ENCODE measurements at regions not wholly inside any gene's neighbourhood (a gene's known extent, or its start where the extent isn't known, plus 50 kb on each side); places are given as distances from the start of the nearest gene placed in this dataset.
"Not testable (repeated sequence)": the region's sequence is repeated elsewhere in the genome, so short reads cannot be mapped to it uniquely, and the experiment has no call there.

GRCh38 chr6:19713984-19714383, 123.2 kb upstream of the ID4 start:
- Histone ChIP-seq H3K4me3 (ENCODE audit: low read length) (no peak overlapping the region), H3K4me1 (ENCODE audit: insufficient read depth, low read length) (peaks cover 34% of the 10 kb centered on the region), H3K27ac (ENCODE audit: low read depth, low read length) (peak overlapping the region; percentile 80; the same call in 1 of the 2 replicates), H3K36me3 (ENCODE audit: insufficient read depth, low read length) (no peaks in the 10 kb centered on the region), H3K27me3 (ENCODE audit: insufficient read depth, low read length) (no peaks in the 10 kb centered on the region), H3K9me3 (ENCODE audit: insufficient read depth, low read depth, low read length) (no peaks in the 10 kb centered on the region), H3K9ac (ENCODE audit: low read depth, low read length) (no peak overlapping the region)
- WGBS, result 60% methylated on average over 2 of the region's 3 CpGs

DNA sequence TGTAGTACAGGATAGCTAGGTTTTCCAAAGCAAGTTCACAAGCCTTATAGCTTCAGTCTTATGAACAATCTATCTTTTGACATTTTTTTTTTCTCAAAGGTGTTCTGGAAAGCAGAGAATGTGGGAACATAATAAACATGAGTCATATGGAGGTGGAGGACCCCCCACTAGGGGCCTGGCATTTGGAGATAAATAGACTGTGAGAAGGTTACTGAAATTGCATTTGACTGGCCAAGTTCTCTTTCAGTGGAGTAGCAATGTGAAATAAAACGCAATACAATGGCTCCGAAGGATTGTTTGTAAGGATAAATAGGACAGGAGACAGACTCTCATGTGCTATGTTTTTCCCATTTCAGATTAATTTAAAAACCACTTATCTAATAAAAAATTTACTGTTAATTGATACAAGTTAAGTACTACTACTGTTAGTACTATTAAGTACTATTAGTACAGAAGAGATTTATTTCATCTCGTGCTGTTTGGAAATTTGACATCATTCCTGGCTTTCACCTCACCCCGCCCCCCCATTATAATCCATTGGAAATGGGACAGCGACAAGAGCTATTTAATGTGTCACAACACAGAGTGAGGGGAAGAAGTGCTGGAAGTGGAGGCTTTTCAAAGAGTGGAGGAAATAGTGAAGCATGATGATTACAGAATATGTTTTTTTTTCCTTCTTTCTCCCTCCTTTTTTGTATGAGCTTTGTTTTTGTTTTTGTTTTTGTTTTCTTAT, 122.6 kb upstream of the ID4 start:
- Histone ChIP-seq H3K27ac (ENCODE audit: low read depth, low read length) (peak overlapping the region; percentile 80; the same call in 1 of the 2 replicates), H3K9me3 (ENCODE audit: insufficient read depth, low read depth, low read length) (no peaks in the 10 kb centered on the region), H3K27me3 (ENCODE audit: insufficient read depth, low read length) (no peaks in the 10 kb centered on the region), H3K9ac (ENCODE audit: low read depth, low read length) (no peak overlapping the region), H3K36me3 (ENCODE audit: insufficient read depth, low read length) (no peaks in the 10 kb centered on the region), H3K4me3 (ENCODE audit: low read length) (no peak overlapping the region), H3K4me1 (ENCODE audit: insufficient read depth, low read length) (peaks cover 40% of the 10 kb centered on the region)
- 20% methylated on average over 3 of the region's 5 CpGs for WGBS

GRCh38 chr6:19715167-19715551, 122.0 kb upstream of the ID4 start:
- Histone ChIP-seq H3K9ac (ENCODE audit: low read depth, low read length) (no peak overlapping the region), H3K27me3 (ENCODE audit: insufficient read depth, low read length) (no peaks in the 10 kb centered on the region), H3K27ac (ENCODE audit: low read depth, low read length) (peak overlapping the region; percentile 80; the same call in 1 of the 2 replicates), H3K9me3 (ENCODE audit: insufficient read depth, low read depth, low read length) (no peaks in the 10 kb centered on the region), H3K4me1 (ENCODE audit: insufficient read depth, low read length) (peaks cover 46% of the 10 kb centered on the region), H3K36me3 (ENCODE audit: insufficient read depth, low read length) (no peaks in the 10 kb centered on the region), H3K4me3 (ENCODE audit: low read length) (no peak overlapping the region)

DNA sequence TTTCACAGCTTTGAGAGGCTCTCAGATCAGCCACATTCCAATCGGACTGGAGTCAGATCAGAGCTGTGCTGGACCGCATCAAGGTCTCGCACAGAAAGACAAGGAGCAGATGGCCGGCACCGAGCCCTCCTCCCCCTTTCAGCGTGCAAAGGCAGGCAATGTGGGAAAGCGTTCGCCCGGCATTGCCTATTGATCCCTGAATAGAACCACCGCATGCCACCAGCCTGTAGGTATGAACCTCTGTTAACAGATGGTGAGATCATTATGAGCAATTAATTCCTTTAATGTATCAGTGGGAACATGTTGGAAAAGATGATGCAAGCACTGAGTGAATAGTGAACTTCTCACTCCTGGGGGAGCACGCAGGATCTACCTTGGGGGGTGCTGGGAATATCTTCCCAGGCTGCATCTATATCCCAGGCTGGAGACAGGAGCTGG, 117.5 kb upstream of the ID4 start:
- H3K4me3 ChIP-seq (ENCODE audit: low read length), result no peak overlapping the region
- 63% methylated on average over 11 of the region's 11 CpGs for WGBS
- H3K9me3 ChIP-seq (ENCODE audit: insufficient read depth, low read depth, low read length), result no peaks in the 10 kb centered on the region
- H3K27me3 ChIP-seq (ENCODE audit: insufficient read depth, low read length), result no peaks in the 10 kb centered on the region
- H3K27ac ChIP-seq (ENCODE audit: low read depth, low read length), result no peak overlapping the region
- H3K36me3 ChIP-seq (ENCODE audit: insufficient read depth, low read length), result no peaks in the 10 kb centered on the region
- peaks cover 43% of the 10 kb centered on the region for H3K4me1 ChIP-seq (ENCODE audit: insufficient read depth, low read length)
- peak overlapping the region; percentile 25; the same call in 1 of the 2 replicates for H3K9ac ChIP-seq (ENCODE audit: low read depth, low read length)

GRCh38 chr6:19721766-19722377, 115.3 kb upstream of the ID4 start:
- 93% methylated on average over 8 of the region's 11 CpGs for WGBS
- Histone ChIP-seq H3K36me3 (ENCODE audit: insufficient read depth, low read length) (no peaks in the 10 kb centered on the region), H3K4me1 (ENCODE audit: insufficient read depth, low read length) (peaks cover 26% of the 10 kb centered on the region), H3K4me3 (ENCODE audit: low read length) (no peak overlapping the region), H3K9ac (ENCODE audit: low read depth, low read length) (no peak overlapping the region), H3K9me3 (ENCODE audit: insufficient read depth, low read depth, low read length) (no peaks in the 10 kb centered on the region), H3K27me3 (ENCODE audit: insufficient read depth, low read length) (no peaks in the 10 kb centered on the region), H3K27ac (ENCODE audit: low read depth, low read length) (no peak overlapping the region)

DNA sequence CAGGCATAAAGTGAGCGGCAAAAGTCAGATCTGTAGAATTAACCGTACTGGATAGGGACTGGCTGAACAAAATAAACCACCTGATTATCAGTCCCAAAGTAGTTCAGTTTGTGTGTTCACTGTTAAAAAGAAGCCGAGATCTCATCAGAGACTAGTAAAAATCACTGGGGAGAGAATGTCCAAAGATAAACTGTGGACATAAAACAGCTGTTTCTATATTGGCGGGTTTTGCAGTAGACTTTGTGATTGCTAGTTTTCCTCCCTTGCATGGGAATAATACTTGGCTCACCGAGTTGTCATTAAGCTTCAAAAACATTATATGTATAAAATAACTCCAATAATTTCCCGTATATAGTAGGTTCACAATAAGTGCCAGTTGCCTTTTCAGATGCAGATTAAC, 114.2 kb upstream of the ID4 start:
- H3K27ac ChIP-seq (ENCODE audit: low read depth, low read length), result no peak overlapping the region
- peaks cover 26% of the 10 kb centered on the region for H3K4me1 ChIP-seq (ENCODE audit: insufficient read depth, low read length)
- 95% methylated on average over 4 of the region's 6 CpGs for WGBS
- H3K9me3 ChIP-seq (ENCODE audit: insufficient read depth, low read depth, low read length), result no peaks in the 10 kb centered on the region
- no peaks in the 10 kb centered on the region for H3K36me3 ChIP-seq (ENCODE audit: insufficient read depth, low read length)
- H3K4me3 ChIP-seq (ENCODE audit: low read length), result no peak overlapping the region
- no peak overlapping the region for H3K9ac ChIP-seq (ENCODE audit: low read depth, low read length)
- H3K27me3 ChIP-seq (ENCODE audit: insufficient read depth, low read length), result no peaks in the 10 kb centered on the region

DNA sequence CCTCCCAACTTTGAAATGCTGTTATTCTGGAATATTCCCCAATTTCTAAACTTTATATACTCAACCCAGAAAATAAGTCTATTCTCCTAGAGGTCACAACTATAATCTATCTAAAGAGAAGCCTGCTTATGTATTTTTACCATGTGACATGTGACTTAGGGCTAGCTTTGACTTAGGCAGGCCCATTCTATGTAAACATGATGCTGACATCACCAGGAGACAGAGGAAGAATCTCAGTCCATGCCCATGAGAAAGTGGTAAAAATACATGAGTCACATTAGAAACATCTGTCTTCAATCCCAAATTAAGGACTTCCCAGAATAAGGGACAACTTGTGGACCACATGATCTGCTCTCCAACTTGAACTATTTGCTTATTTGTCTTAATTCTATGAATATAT, 113.6 kb upstream of the ID4 start:
- Histone ChIP-seq H3K4me3 (ENCODE audit: low read length) (no peak overlapping the region), H3K9me3 (ENCODE audit: insufficient read depth, low read depth, low read length) (no peaks in the 10 kb centered on the region)

GRCh38 chr6:19725436-19725835, 111.7 kb upstream of the ID4 start:
- not testable (repeated sequence) for H3K9ac ChIP-seq (ENCODE audit: low read depth, low read length); H3K36me3 ChIP-seq (ENCODE audit: insufficient read depth, low read length); H3K27me3 ChIP-seq (ENCODE audit: insufficient read depth, low read length); H3K4me1 ChIP-seq (ENCODE audit: insufficient read depth, low read length); H3K27ac ChIP-seq (ENCODE audit: low read depth, low read length); H3K4me3 ChIP-seq (ENCODE audit: low read length)
- peaks cover 10% of the 10 kb centered on the region for H3K9me3 ChIP-seq (ENCODE audit: insufficient read depth, low read depth, low read length)

More for the DNA sequence above, 113.6 kb upstream of the ID4 start:
- H3K9ac ChIP-seq (ENCODE audit: low read depth, low read length), result no peak overlapping the region
- peaks cover 26% of the 10 kb centered on the region for H3K4me1 ChIP-seq (ENCODE audit: insufficient read depth, low read length)
- no peaks in the 10 kb centered on the region for H3K36me3 ChIP-seq (ENCODE audit: insufficient read depth, low read length)
- no peaks in the 10 kb centered on the region for H3K27me3 ChIP-seq (ENCODE audit: insufficient read depth, low read length)
- no peak overlapping the region for H3K27ac ChIP-seq (ENCODE audit: low read depth, low read length)

- no peak overlapping the region for H3K27ac ChIP-seq (ENCODE audit: low read depth, low read length)
- 96% methylated on average over 5 of the region's 5 CpGs for WGBS
Observed at GRCh38 chr6:19731282-19731681, 105.9 kb upstream of the ID4 start.

GRCh38 chr6:19734061-19734460, 103.1 kb upstream of the ID4 start:
- H3K9me3 ChIP-seq (ENCODE audit: insufficient read depth, low read depth, low read length), result peaks cover 14% of the 10 kb centered on the region
- WGBS, result 86% methylated on average over 15 of the region's 15 CpGs
- H3K36me3 ChIP-seq (ENCODE audit: insufficient read depth, low read length), result no peaks in the 10 kb centered on the region
- H3K27ac ChIP-seq (ENCODE audit: low read depth, low read length), result no peak overlapping the region
- H3K4me1 ChIP-seq (ENCODE audit: insufficient read depth, low read length), result peaks cover 25% of the 10 kb centered on the region
- H3K4me3 ChIP-seq (ENCODE audit: low read length), result no peak overlapping the region
- peak overlapping the region; percentile 11; the same call in 1 of the 2 replicates for H3K9ac ChIP-seq (ENCODE audit: low read depth, low read length)
- H3K27me3 ChIP-seq (ENCODE audit: insufficient read depth, low read length), result no peaks in the 10 kb centered on the region

More at GRCh38 chr6:19731282-19731681, 105.9 kb upstream of the ID4 start:
- Histone ChIP-seq H3K4me1 (ENCODE audit: insufficient read depth, low read length) (peaks cover 27% of the 10 kb centered on the region), H3K9me3 (ENCODE audit: insufficient read depth, low read depth, low read length) (peaks cover 14% of the 10 kb centered on the region), H3K36me3 (ENCODE audit: insufficient read depth, low read length) (no peaks in the 10 kb centered on the region), H3K9ac (ENCODE audit: low read depth, low read length) (no peak overlapping the region), H3K4me3 (ENCODE audit: low read length) (no peak overlapping the region), H3K27me3 (ENCODE audit: insufficient read depth, low read length) (no peaks in the 10 kb centered on the region)

GRCh38 chr6:19734519-19734918, 102.7 kb upstream of the ID4 start:
- Histone ChIP-seq H3K27ac (ENCODE audit: low read depth, low read length) (no peak overlapping the region), H3K4me1 (ENCODE audit: insufficient read depth, low read length) (peaks cover 25% of the 10 kb centered on the region), H3K9ac (ENCODE audit: low read depth, low read length) (peak overlapping the region; percentile 15; the same call in 1 of the 2 replicates), H3K9me3 (ENCODE audit: insufficient read depth, low read depth, low read length) (peaks cover 13% of the 10 kb centered on the region), H3K36me3 (ENCODE audit: insufficient read depth, low read length) (no peaks in the 10 kb centered on the region), H3K27me3 (ENCODE audit: insufficient read depth, low read length) (no peaks in the 10 kb centered on the region), H3K4me3 (ENCODE audit: low read length) (no peak overlapping the region)
- 72% methylated on average over 2 of the region's 2 CpGs for whole genome bisulfite sequencing

Data from HUES64 (cell line).